ENCODE measurements at regions not wholly inside any gene's neighbourhood (a gene's known extent, or its start where the extent isn't known, plus 50 kb on each side); places are given as distances from the start of the nearest gene placed in this dataset.

GRCh38 chr13:56271686-56272085 lies 869.0 kb upstream of the PRR20A start:
- ChIA-PET CTCF (no interaction called here), POLR2A (no interaction called here)
- no peak for DNase-seq (ENCODE audit: low read depth, low spot score)
- Histone ChIP-seq H3K27me3 (ENCODE audit: control insufficient read depth, insufficient read depth, low read length) (no peaks in the 10 kb centered on the region), H3K4me3 (ENCODE audit: low read depth, low read length) (no peak overlapping the region), H3K9me3 (ENCODE audit: control insufficient read depth, insufficient read depth, low read length) (peaks cover 10% of the 10 kb centered on the region; the same call in 1 of the 2 replicates), H3K27ac (ENCODE audit: low read depth, low read length) (no peak overlapping the region)
- TF ChIP-seq, protein P1, sequence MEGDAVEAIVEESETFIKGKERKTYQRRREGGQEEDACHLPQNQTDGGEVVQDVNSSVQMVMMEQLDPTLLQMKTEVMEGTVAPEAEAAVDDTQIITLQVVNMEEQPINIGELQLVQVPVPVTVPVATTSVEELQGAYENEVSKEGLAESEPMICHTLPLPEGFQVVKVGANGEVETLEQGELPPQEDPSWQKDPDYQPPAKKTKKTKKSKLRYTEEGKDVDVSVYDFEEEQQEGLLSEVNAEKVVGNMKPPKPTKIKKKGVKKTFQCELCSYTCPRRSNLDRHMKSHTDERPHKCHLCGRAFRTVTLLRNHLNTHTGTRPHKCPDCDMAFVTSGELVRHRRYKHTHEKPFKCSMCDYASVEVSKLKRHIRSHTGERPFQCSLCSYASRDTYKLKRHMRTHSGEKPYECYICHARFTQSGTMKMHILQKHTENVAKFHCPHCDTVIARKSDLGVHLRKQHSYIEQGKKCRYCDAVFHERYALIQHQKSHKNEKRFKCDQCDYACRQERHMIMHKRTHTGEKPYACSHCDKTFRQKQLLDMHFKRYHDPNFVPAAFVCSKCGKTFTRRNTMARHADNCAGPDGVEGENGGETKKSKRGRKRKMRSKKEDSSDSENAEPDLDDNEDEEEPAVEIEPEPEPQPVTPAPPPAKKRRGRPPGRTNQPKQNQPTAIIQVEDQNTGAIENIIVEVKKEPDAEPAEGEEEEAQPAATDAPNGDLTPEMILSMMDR (IDR thresholded peaks at IDR 0.05; ENCODE audit: low read depth, low read length): no peak

DNA sequence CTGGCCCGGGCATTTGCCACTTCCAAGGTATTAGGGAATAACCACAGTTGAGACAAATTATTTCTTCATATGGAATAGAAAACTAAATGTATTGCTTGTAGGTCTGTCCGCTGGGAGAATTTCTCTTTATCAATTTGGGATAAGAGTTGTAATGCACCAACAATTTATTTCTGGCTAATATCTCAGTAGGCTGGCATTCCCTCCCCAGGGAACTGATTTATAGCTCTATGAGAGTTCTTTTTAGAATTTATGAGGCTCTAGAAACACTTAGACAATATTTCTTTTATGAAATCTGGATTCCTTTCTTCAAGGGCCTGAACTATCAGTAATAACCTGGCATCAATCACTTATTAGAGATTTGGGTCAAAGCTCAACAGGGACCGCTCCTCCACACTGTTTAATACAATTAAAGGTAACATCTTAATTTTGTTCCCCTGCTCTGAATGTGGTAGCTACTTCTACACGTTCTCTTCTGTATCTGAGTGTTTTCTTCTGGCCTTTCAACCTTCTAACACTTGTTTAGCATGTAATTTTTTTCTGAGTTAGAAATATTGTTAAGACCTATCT lies 857.4 kb upstream of the PRR20A start:
- CTCF ChIA-PET: no interaction called here
- POLR2A ChIA-PET: no interaction called here
- H3K27me3 ChIP-seq (ENCODE audit: control insufficient read depth, insufficient read depth, low read length): no peaks in the 10 kb centered on the region
- H3K27ac ChIP-seq (ENCODE audit: low read depth, low read length): no peak overlapping the region
- H3K9me3 ChIP-seq (ENCODE audit: control insufficient read depth, insufficient read depth, low read length): no peaks in the 10 kb centered on the region
- TF ChIP-seq, protein P1 (IDR thresholded peaks at IDR 0.05; ENCODE audit: low read depth, low read length): no peak
- DNase-seq (ENCODE audit: low read depth, low spot score): no peak
- no peak overlapping the region for H3K4me3 ChIP-seq (ENCODE audit: low read depth, low read length)

- DNase-seq (ENCODE audit: low read depth, low spot score): no peak
- TF ChIP-seq, protein P1 (IDR thresholded peaks at IDR 0.05; ENCODE audit: low read depth, low read length): no peak
- no peak overlapping the region for H3K4me3 ChIP-seq (ENCODE audit: low read depth, low read length)
- no peaks in the 10 kb centered on the region for H3K27me3 ChIP-seq (ENCODE audit: control insufficient read depth, insufficient read depth, low read length)
- peaks cover 8% of the 10 kb centered on the region for H3K9me3 ChIP-seq (ENCODE audit: control insufficient read depth, insufficient read depth, low read length)
- CTCF ChIA-PET: no interaction called here
- H3K27ac ChIP-seq (ENCODE audit: low read depth, low read length): no peak overlapping the region
- POLR2A ChIA-PET: no interaction called here
Observed at GRCh38 chr13:56299650-56300049, 841.1 kb upstream of the PRR20A start.

- Histone ChIP-seq H3K27me3 (ENCODE audit: control insufficient read depth, insufficient read depth, low read length) (no peaks in the 10 kb centered on the region), H3K27ac (ENCODE audit: low read depth, low read length) (no peak overlapping the region), H3K9me3 (ENCODE audit: control insufficient read depth, insufficient read depth, low read length) (no peaks in the 10 kb centered on the region), H3K4me3 (ENCODE audit: low read depth, low read length) (no peak overlapping the region)
- ChIA-PET CTCF (no interaction called here), POLR2A (no interaction called here)
- no peak for DNase-seq (ENCODE audit: low read depth, low spot score)
- TF ChIP-seq, protein P1 (IDR thresholded peaks at IDR 0.05; ENCODE audit: low read depth, low read length): no peak
Observed at GRCh38 chr13:56314765-56315164, 826.0 kb upstream of the PRR20A start.

DNA sequence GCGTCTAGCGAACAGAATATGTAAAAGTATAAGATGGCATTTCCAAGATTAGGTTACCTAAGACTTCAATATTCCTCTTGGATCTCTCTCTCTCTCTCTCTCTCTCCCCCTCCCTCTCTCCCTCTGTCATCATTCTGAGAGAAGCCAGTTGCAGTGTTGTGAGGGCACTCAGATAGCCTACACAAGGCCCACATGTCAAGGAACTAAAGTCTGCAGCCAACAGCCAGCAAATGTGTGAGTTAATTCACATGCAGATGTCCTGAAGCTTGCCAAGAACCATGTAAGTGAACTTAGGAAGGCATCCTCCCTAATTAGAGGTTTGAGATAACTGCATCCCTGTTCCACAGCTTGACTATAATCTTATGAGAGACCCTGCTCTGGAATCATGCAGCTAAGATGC lies 822.9 kb upstream of the PRR20A start:
- Histone ChIP-seq H3K27ac (ENCODE audit: low read depth, low read length) (no peak overlapping the region), H3K4me3 (ENCODE audit: low read depth, low read length) (no peak overlapping the region), H3K9me3 (ENCODE audit: control insufficient read depth, insufficient read depth, low read length) (no peaks in the 10 kb centered on the region), H3K27me3 (ENCODE audit: control insufficient read depth, insufficient read depth, low read length) (no peaks in the 10 kb centered on the region)
- ChIA-PET CTCF (no interaction called here), POLR2A (no interaction called here)
- TF ChIP-seq, protein P1 (IDR thresholded peaks at IDR 0.05; ENCODE audit: low read depth, low read length): no peak
- no peak for DNase-seq (ENCODE audit: low read depth, low spot score)

Measured in AG04450 (cell line).